HL-60 (cell line): ENCODE measurements at regions not wholly inside any gene's neighbourhood (a gene's known extent, or its start where the extent isn't known, plus 50 kb on each side); places are given as distances from the start of the nearest gene placed in this dataset.

Source experiments
- CTCF ChIP-seq: IDR thresholded peaks from one replicate; pipeline ENCODE4 v1.5.1; 2011; ENCODE audit warnings: low read length, control low read depth, inconsistent platforms; ENCODE audit not compliant: insufficient read depth
- POLR2AphosphoS5 ChIP-seq: IDR thresholded peaks from 2 replicates; pipeline ENCODE4 v1.6.1; 2012; ENCODE audit warnings: low read depth
- REST ChIP-seq: IDR thresholded peaks from 2 replicates; pipeline ENCODE4 v1.6.1; 2012; ENCODE audit warnings: low read depth; ENCODE audit not compliant: insufficient replicate concordance

GRCh38 chr14:94676495-94677185 is 64.4 kb downstream of the SERPINA3 start:
- TF ChIP-seq CTCF (no peak), POLR2AphosphoS5 (no peak), REST (no peak)
